ENCODE measurements at regions not wholly inside any gene's neighbourhood (a gene's known extent, or its start where the extent isn't known, plus 50 kb on each side); places are given as distances from the start of the nearest gene placed in this dataset.
A peak's percentile ranks its signal among the peaks of the same experiment; 100 is the strongest.

DNA sequence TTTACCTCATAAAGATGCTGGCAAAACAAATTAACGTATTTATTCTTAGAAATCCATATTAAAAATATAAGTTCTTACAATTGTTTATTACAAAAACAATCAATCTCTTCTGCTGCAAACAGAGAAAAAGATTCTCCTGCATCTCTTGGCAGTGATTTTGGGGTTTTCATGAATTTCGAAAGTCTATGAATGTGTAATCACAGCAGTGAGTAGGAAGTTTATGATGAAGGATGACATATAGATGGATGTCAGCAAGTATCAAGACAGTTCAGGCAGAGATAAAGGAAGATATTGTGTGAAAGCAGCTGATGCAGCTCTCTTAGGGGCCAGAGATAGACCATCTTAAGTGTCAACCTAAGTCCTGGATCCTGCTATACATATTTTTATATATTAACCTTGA is 196.9 kb upstream of the BANK1 start:
- DNase-seq (ENCODE audit: low read depth): no peak

DNA sequence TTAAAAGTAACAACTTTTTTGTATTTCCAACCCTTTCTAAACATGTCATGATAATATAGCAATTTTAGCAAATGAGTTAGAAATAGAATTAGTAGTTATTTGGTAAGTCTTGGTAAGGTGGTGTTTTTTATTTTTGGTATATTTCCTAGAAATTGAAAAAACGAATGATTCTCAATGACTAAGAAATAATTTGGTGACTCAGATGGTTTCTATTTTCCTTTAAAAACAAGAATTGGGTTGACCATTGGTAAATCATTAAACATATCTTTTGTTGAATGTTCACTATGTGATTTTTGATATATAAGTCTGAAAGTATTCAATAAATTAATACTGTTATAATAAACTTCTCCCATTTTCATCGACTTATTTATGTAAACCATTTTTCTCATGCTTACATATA is 206.2 kb upstream of the BANK1 start:
- no peak for DNase-seq (ENCODE audit: low read depth)

- no peak for DNase-seq (ENCODE audit: low read depth)
Measured at GRCh38 chr4:101563126-101563525, 215.8 kb upstream of the PPP3CA start.

DNA sequence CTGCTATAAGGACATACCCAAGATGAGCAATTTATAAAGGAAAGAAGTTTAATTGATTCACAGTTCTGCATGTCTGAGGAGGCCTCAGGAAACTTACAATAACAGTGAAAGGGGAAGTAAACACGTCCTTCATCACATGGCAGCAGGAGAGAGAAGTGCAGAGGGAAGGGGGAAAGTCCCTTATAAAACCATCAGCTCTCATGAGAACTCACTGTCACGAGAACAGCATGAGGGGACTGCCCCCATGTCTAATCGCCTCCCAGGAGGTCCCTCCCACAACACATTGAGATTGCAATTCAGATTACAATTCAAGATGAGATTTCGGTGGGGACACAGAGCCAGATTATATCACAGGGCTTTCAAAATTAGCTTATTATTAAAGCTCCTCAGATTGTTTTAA is 209.5 kb upstream of the PPP3CA start:
- DNase-seq (ENCODE audit: low read depth): no peak

DNA sequence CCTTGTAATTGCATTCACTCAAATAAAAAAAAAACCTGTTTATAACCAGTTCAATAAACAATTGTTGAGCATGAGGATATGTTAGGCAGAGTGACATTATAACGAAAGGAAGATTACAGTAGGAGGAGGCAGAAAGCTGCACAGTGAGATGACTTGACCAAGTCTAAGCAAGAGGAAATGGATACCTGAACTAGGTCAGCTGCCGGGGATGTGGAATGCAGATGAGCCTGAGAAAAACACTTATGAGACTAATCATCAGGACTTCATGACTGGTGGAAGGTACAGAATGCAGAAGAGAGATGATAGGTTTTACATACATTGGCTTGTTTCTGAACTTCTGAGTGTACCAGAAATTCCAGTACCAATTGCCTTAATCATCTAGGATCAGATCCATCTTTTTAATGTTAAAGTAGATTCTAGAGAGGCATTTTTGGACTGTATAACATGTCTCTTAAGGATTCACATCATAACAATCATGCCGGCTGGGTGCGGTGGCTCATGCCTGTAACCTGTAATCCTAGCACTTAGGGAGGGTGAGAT is 208.1 kb upstream of the PPP3CA start:
- no peak for DNase-seq (ENCODE audit: low read depth)

DNA sequence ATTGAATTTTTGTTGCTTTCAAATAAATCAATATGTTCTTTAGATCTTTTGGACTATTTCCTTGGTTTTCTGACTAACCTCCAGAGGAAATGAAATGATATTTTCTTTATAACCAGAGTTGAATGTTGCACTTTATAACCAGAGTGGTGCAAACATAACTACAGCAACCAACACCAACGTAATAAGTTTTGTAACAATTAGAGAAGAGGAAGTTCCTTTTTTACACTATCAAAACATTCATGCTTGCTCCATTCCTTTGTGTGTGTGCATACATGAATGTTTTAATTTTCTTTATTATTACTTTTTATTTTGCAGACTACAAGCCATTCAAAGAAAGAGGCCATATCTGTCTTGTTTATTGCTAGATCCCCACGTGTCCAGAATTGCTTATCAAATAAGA is 193.0 kb upstream of the PPP3CA start:
- DNase-seq (ENCODE audit: low read depth): no peak

DNA sequence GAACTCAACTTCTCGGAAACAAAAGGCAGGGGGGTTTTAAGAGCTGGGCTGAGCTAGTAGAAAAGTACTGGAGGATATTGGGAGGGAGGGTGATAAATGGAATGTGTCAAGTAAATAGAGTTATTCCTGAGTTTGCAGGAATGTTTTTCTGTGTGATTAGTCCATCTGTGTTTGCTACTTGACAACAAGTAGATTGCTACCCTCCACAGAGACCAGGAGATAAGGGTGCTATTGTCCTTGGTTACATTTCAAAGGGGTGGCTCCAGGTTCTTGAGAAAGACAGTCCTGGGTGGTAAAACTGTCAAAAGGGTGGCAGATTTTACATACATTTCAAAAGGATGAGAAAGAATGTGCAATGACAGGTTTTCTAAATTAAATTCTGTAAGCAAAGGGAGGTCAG is 181.2 kb upstream of the PPP3CA start:
- no peak for DNase-seq (ENCODE audit: low read depth)

DNA sequence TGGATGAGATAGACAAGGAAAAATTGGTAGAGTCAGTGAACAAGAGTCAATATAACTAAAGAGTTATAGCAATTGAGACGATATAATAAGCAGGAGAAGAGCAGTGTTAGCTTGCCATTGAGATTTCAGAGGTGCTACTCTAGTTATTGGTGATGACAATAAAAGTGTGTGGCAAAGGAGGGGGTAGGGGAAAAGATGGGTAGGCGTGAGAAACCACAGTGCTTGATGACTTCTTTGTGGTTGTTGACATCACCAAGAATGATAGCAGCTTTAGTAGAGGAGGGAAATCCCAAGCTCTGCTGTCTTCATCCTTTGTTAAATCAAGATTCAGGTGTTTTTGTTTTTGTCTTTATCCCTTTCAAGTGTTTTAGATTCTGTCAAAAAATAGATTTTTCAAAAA is 179.9 kb upstream of the PPP3CA start:
- peak; percentile 41 for DNase-seq (ENCODE audit: low read depth)

GRCh38 chr4:101515566-101515965 is 168.2 kb upstream of the PPP3CA start:
- DNase-seq (ENCODE audit: low read depth): no peak

GRCh38 chr4:101515099-101515498 is 167.8 kb upstream of the PPP3CA start:
- no peak for DNase-seq (ENCODE audit: low read depth)

DNA sequence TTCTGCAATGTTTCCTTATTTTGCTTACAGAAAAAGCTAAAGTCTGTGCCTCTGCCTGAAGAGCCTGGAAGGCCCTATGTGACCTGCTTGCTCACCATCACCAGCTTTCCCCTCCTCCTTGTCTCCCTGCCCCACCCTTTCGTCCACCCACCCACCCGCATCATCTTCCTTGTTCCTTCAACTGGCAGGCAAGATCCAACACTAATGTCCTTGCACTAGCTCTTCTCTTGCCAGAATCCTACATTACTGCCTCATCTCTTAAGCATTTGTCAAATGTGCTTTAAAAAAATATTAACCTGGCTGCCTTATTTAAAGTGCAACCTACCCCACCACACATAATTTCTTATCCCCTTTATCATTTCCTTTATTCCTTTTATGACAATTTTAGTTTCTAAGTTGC is 165.1 kb upstream of the PPP3CA start:
- no peak for DNase-seq (ENCODE audit: low read depth)

DNA sequence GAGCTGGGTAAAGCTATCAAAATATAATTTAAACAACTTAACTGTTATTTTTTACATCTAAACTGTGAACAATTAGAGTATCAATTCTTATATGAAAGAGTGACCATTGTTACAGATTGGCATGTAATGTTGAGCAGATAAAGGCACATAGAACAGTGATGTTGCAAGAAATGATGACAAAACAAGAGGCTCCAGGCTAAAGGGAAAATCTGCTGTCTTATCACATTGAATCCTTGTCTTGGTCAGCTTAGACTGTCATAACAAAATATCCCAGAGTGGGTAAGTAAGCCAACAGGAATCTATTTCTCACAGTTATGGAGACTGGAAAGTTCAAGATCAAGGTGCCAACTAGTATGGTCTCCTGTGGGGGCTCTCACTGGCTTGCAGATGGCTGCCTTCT is 154.1 kb upstream of the PPP3CA start:
- DNase-seq (ENCODE audit: low read depth): no peak

DNA sequence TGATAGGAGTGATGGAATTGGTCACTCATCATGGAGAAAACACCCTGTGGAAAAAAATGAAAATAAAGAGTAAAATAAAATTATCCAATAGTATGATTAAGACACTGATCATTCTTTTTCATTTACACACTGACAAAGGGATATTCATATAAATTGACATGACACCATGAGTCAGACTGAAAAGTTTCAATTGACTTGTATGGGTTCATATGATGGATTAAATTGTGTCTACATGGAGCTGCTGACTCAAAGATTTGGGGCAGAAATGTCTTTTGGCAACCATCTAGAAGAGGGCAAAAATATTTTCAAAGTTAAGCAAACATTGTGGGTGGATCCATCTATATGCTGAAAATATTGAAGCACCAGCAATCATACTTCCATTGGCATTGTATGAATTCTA is 153.4 kb upstream of the PPP3CA start:
- no peak for DNase-seq (ENCODE audit: low read depth)

DNA sequence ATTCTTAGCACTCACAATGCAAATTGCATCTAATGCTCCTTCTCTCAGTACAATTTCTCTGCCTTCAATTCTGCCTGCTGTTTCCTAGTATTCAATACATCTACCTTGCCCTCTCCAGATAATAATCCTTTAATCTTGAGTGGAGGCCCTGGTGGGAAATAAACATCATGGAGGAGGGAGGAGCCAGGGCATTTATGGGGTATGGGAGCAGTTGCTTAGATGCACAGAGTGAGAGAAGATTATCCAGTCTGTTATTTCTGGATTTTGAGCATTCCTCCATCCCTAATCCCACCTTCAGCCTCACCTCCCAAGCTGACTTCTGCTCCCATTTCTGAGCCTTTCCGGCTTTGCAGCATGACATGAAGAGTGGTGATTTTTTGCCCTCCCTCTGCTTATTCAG is 127.9 kb upstream of the PPP3CA start:
- DNase-seq (ENCODE audit: low read depth): no peak

GRCh38 chr4:101471201-101471600 is 123.9 kb upstream of the PPP3CA start:
- no peak for DNase-seq (ENCODE audit: low read depth)

DNA sequence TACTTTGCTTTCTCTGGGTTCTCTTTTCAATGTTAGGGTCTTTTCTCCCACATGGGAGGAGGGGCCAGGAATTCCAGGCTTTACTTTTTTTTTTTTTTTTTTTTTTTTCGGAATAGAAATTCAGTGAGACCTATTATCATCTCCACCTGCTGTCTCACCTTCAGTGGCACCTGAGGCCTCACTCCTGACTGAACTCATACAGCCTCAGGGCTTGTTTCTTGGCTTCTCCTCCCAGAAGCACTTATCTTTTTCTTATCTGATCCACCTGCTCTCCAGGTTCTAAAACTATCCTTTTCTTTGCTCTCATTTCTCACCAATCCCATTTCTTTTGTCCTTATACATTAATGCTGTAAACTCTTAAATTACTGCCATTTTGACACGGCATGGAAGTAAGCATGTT is 117.3 kb upstream of the PPP3CA start:
- DNase-seq (ENCODE audit: low read depth): no peak

DNA sequence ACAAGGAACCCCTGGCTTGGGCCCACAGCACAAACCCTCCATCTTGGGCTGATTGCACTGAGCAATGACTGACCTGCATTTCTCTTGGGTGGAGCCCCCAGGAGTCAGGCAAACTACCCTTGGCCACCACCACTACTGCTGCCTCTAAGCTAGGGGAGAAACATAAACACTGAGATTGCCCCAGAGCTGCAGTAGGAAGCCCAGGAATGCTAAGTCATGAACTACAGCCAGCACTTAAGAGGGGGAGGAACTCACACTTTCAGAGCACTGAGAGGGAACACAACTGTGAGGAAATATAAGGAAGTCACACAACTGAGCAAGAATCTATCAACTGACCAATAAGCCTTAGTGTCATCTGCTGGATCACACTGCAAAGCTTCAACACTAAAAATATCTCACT is 111.6 kb upstream of the PPP3CA start:
- no peak for DNase-seq (ENCODE audit: low read depth)

GRCh38 chr4:101458473-101458872 is 111.1 kb upstream of the PPP3CA start:
- DNase-seq (ENCODE audit: low read depth): no peak

DNA sequence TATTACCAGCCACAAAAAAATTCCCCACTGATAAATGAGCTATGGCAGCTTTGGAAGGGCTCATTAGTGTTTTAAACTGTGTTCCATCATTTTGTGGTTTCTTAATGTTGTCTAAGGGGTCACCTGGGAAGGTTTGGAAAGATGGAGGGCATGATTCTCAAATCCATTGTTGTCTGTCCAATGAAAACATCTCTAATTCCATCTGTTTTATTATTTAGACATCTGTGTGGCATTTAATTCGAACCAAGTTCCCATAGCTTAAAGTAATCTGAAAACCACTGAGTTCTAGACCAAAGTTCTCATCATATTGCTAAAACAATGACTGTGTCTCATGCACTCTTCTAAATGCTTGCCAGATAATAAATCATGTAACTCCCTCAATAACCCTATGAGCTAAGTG is 103.8 kb upstream of the PPP3CA start:
- no peak for DNase-seq (ENCODE audit: low read depth)

- no peak for DNase-seq (ENCODE audit: low read depth)
Measured at GRCh38 chr4:101441446-101441845, 94.1 kb upstream of the PPP3CA start.

GRCh38 chr4:101439926-101440325 is 92.6 kb upstream of the PPP3CA start:
- no peak for DNase-seq (ENCODE audit: low read depth)

GRCh38 chr4:101421386-101421785 is 74.1 kb upstream of the PPP3CA start:
- no peak for DNase-seq (ENCODE audit: low read depth)

DNA sequence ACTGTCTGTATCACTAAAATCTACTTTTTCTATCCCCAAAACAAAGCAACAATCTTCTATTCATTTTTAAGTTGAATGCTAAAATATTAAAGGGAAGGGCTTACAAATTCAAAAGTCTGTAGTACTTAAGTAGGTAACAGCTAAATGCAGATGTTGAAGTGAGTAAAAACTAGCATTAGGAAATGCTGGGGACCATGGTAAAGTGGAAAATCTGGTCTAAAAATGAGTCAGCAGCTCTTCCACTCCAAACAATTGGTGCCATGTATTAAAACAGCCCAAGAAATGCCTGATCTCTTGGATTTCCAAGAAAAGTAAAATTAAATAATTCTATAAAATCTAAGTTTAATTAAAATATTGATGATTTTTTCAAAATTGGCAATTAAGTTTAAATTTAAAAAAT is 73.3 kb upstream of the PPP3CA start:
- no peak for DNase-seq (ENCODE audit: low read depth)

- no peak for DNase-seq (ENCODE audit: low read depth)
Measured at GRCh38 chr4:101419336-101420135, 72.2 kb upstream of the PPP3CA start.

Measured in stimulated activated CD8-positive, alpha-beta memory T cell treated with anti-CD3 and anti-CD28 coated beads, Interleukin-7, amount 100 ng/mL, for 24 hours (primary cell).